Endothelial cell of umbilical vein (primary cell): ENCODE measurements at regions not wholly inside any gene's neighbourhood (a gene's known extent, or its start where the extent isn't known, plus 50 kb on each side); places are given as distances from the start of the nearest gene placed in this dataset.

ENCODE experiments used
- BruUV-seq: library from RNA; stranded (reverse); fragments of 400-500 nt; replicated peaks from 2 replicates; lab custom pipeline; 2021; lab: Mats Ljungman, UMichigan
- CTCF ChIA-PET: fragments of 300-600, 350-600 bp; sonication (Branson Sonifier 250); formaldehyde crosslinking; loops from one replicate; lab custom pipeline; 2021; ENCODE audit warnings: antibody characterized with exemption, inconsistent platforms; lab: Charles Lee
- POLR2A ChIA-PET: fragments of 300-600, 350-600 bp; sonication (Branson Sonifier 250); formaldehyde crosslinking; loops from one replicate; lab custom pipeline; 2021; ENCODE audit warnings: antibody characterized with exemption, inconsistent platforms; lab: Charles Lee
- DNase-seq: peaks from one replicate; pipeline ENCODE4 v3.0.0-alpha.2; 2011; ENCODE audit warnings: low read depth, low spot score
- FAIRE-seq: peaks from 2 replicates; lab custom pipeline; 2011; peaks lifted over from hg19 to GRCh38; lab: Jason Lieb, UNC
- H2AFZ ChIP-seq: 2 replicates; pipeline ENCODE4 v1.6.0; 2012; ENCODE audit warnings: low read depth, low read length, control low read depth, inconsistent platforms
- H3K27ac ChIP-seq: 2 replicates; pipeline ENCODE4 v1.5.1; 2011; ENCODE audit warnings: low read depth, mild to moderate bottlenecking, control low read depth, low read length, moderate library complexity; ENCODE audit not compliant: insufficient read depth
- H3K27me3 ChIP-seq, 2 experiments: 2 replicates each; pipeline versions ENCODE4 v1.6.0 to v1.6.1; 2011; ENCODE audit warnings: low read length in 2 of 2, mixed read lengths in 1 of 2; ENCODE audit not compliant: control insufficient read depth in 2 of 2, insufficient read depth in 2 of 2
- H3K36me3 ChIP-seq, 2 experiments: 2 replicates in 1 of 2; 3 replicates in 1 of 2; pipeline ENCODE4 v1.5.1; 2011; ENCODE audit warnings: low read length in 2 of 2, mild to moderate bottlenecking in 1 of 2, moderate library complexity in 1 of 2; ENCODE audit not compliant: control insufficient read depth in 2 of 2, insufficient read depth in 2 of 2; ENCODE audit errors: extremely low read depth in 1 of 2
- H3K4me1 ChIP-seq: 3 replicates; pipeline ENCODE4 v1.5.1; 2011; ENCODE audit warnings: mild to moderate bottlenecking, low read length; ENCODE audit not compliant: control insufficient read depth, insufficient read depth; ENCODE audit errors: extremely low read depth
- H3K4me2 ChIP-seq: 2 replicates; pipeline ENCODE4 v1.6.1; 2011; ENCODE audit warnings: low read length, control low read depth, mixed read lengths; ENCODE audit not compliant: insufficient read depth
- H3K4me3 ChIP-seq, 3 experiments: fragments of 200-600 bp in 1 of 3; sonication (generic), shearing (Covaris generic) in 1 of 3; replicated peaks in 1 of 3; 2 replicates each; pipeline ENCODE4 v1.5.1; 2011 to 2016; ENCODE audit warnings: control low read depth in 3 of 3, low read length in 3 of 3, mild to moderate bottlenecking in 2 of 3, inconsistent platforms in 1 of 3, low read depth in 1 of 3, moderate library complexity in 1 of 3; ENCODE audit not compliant: insufficient read depth in 1 of 3
- H3K79me2 ChIP-seq: 2 replicates; pipeline ENCODE4 v1.6.0; 2012; ENCODE audit warnings: low read length, inconsistent platforms; ENCODE audit not compliant: control insufficient read depth, insufficient read depth
- H3K9ac ChIP-seq: replicated peaks from 2 replicates; pipeline ENCODE3; 2011; ENCODE audit warnings: low read length, control low read depth; ENCODE audit not compliant: insufficient read depth; ENCODE audit errors: extremely low read depth
- H3K9me1 ChIP-seq: replicated peaks from 3 replicates; pipeline ENCODE4 v1.6.0; 2011; ENCODE audit warnings: mild to moderate bottlenecking, low read length; ENCODE audit not compliant: control insufficient read depth, insufficient read depth; ENCODE audit errors: extremely low read depth
- H3K9me3 ChIP-seq: replicated peaks from 2 replicates; pipeline ENCODE4 v1.5.1; 2012; ENCODE audit warnings: low read length, inconsistent platforms; ENCODE audit not compliant: control insufficient read depth, insufficient read depth
- H4K20me1 ChIP-seq: replicated peaks from 2 replicates; pipeline ENCODE3; 2011; ENCODE audit warnings: mild to moderate bottlenecking, low read length; ENCODE audit not compliant: control insufficient read depth, insufficient read depth; ENCODE audit errors: extremely low read depth
- CTCF ChIP-seq, 2 donors: IDR thresholded peaks; 1 replicate in 1 of 2; 2 replicates in 1 of 2; pipeline ENCODE4 v1.5.1; 2011; ENCODE audit warnings: low read length in 2 of 2, mild to moderate bottlenecking in 2 of 2, moderate library complexity in 2 of 2, control low read depth in 1 of 2, inconsistent platforms in 1 of 2, low read depth in 1 of 2; ENCODE audit not compliant: insufficient read depth in 1 of 2; ENCODE audit errors: extremely low read depth in 1 of 2
- EZH2 ChIP-seq: IDR thresholded peaks from 2 replicates; pipeline ENCODE4 v1.6.1; 2012; ENCODE audit warnings: borderline replicate concordance, low read depth, mild to moderate bottlenecking, moderate library complexity, low read length, inconsistent platforms; ENCODE audit not compliant: severe bottlenecking
- FOS ChIP-seq: IDR thresholded peaks from 2 replicates; pipeline ENCODE4 v1.6.1; 2011; ENCODE audit warnings: mild to moderate bottlenecking, low read length, moderate library complexity, borderline replicate concordance; ENCODE audit not compliant: insufficient read depth
- GATA2 ChIP-seq: IDR thresholded peaks from 2 replicates; pipeline ENCODE4 v1.7.0; 2011; ENCODE audit warnings: low read depth, mild to moderate bottlenecking, moderate library complexity, mixed read lengths, low read length; ENCODE audit not compliant: insufficient read length, insufficient read depth
- JUN ChIP-seq: IDR thresholded peaks from 2 replicates; pipeline ENCODE4 v1.6.1; 2011; ENCODE audit warnings: borderline replicate concordance, low read depth; ENCODE audit not compliant: insufficient read length, insufficient read depth
- MAX ChIP-seq: IDR thresholded peaks from 2 replicates; pipeline ENCODE4 v1.6.1; 2011; ENCODE audit not compliant: insufficient read depth, insufficient read length
- MYC ChIP-seq: IDR thresholded peaks from one replicate; pipeline ENCODE4 v1.6.1; 2011; ENCODE audit warnings: mild to moderate bottlenecking, low read depth, low read length
- POLR2AphosphoS5 ChIP-seq: IDR thresholded peaks from 2 replicates; pipeline ENCODE4 v1.6.1; 2012; ENCODE audit warnings: low read depth, mild to moderate bottlenecking, control low read depth, low read length, moderate library complexity; ENCODE audit not compliant: insufficient read depth
- dilution Hi-C: fragments of 300-500 bp; cut with MboI; formaldehyde crosslinking; loops from one replicate; pipeline ENCODE4 v1.15.0; 2019; ENCODE audit warnings: low sequenced_read_pairs; ENCODE audit not compliant: extremely low pct_ligation_motif_present
- intact Hi-C: fragments of 100-400 bp; cut with micrococcal nuclease; formaldehyde crosslinking; loops from one replicate; pipeline ENCODE4 v1.10.0; 2022

- intact Hi-C loops, result no loop called here
- no peak for DNase-seq
- Histone ChIP-seq H3K9me1 (no peaks in the 10 kb centered on the region), H3K4me2 (no peak overlapping the region), H4K20me1 (no peaks in the 10 kb centered on the region), H3K9me3 (no peaks in the 10 kb centered on the region), H3K27ac (no peak overlapping the region), H2AFZ (no peak overlapping the region), H3K4me3 (no peak overlapping the region), H3K36me3 (no peaks in the 10 kb centered on the region), H3K9ac (no peak overlapping the region), H3K79me2 (no peaks in the 10 kb centered on the region), H3K27me3 (no peaks in the 10 kb centered on the region), H3K4me1 (no peaks in the 10 kb centered on the region)
- TF ChIP-seq GATA2 (no peak), JUN (no peak), POLR2AphosphoS5 (no peak), MYC (no peak), FOS (no peak), EZH2 (no peak), MAX (no peak), CTCF (IDR thresholded peaks at IDR 0.05; ENCODE audit: extremely low read depth in 1 of 2, insufficient read depth in 1 of 2, low read depth in 1 of 2, low read length in 2 of 2) (no peak)
- POLR2A ChIA-PET, result no interaction called here
- no TSS peak for BruUV-seq
- dilution Hi-C loops, result no loop called here
- no peak for FAIRE-seq
- CTCF ChIA-PET, result no interaction called here
These were observed 954.5 kb upstream of the LRFN5 start for GRCh38 chr14:40652089-40652691.
